Breast epithelium (tissue), 4 donors: ENCODE measurements at regions not wholly inside any gene's neighbourhood (a gene's known extent, or its start where the extent isn't known, plus 50 kb on each side); places are given as distances from the start of the nearest gene placed in this dataset.

ENCODE experiments used
- DNase-seq, 2 donors: peaks; one replicate each; pipeline ENCODE4 v3.0.0-alpha.2; 2019; ENCODE audit warnings: low spot score in 2 of 2
- H3K27ac ChIP-seq, 2 donors: fragments of 200-600 bp; sonication (generic) in 1 of 2; one replicate each; pipeline ENCODE4 v1.5.1; 2016 to 2019; ENCODE audit warnings: mild to moderate bottlenecking in 1 of 2
- H3K27me3 ChIP-seq, 2 donors: fragments of 200-600 bp; sonication (generic) in 1 of 2; one replicate each; pipeline versions ENCODE4 v1.5.1 to v1.6.0; 2017 to 2019; ENCODE audit warnings: control low read depth in 1 of 2, mild to moderate bottlenecking in 1 of 2
- H3K36me3 ChIP-seq: fragments of 200-600 bp; one replicate; pipeline ENCODE4 v1.5.1; 2019
- H3K4me1 ChIP-seq, 2 donors: fragments of 200-600 bp; sonication (generic); one replicate each; pipeline ENCODE4 v1.5.1; 2016 to 2019; ENCODE audit warnings: control low read depth in 1 of 2
- H3K4me3 ChIP-seq, 3 donors: fragments of 200-600 bp; sonication (generic); 1 replicate in 2 of 3; 2 replicates in 1 of 3; pipeline ENCODE4 v1.5.1; 2016 to 2019; ENCODE audit warnings: mild to moderate bottlenecking in 3 of 3, moderate library complexity in 2 of 3
- H3K9me3 ChIP-seq, 2 donors: fragments of 200-600 bp; sonication (generic) in 1 of 2; one replicate each; pipeline ENCODE4 v1.5.1; 2016 to 2019; ENCODE audit warnings: control low read depth in 1 of 2
- POLR2A ChIP-seq: fragments of 450-650 bp; IDR thresholded peaks from one replicate; pipeline ENCODE4 v1.6.1; 2016; ENCODE audit warnings: antibody characterized with exemption, mild to moderate bottlenecking, moderate library complexity
- POLR2AphosphoS5 ChIP-seq, 3 donors: sonication (generic); formaldehyde crosslinking; IDR thresholded peaks; one replicate each; pipeline ENCODE4 v1.6.1; 2017; ENCODE audit warnings: antibody characterized with exemption in 3 of 3
- intact Hi-C: fragments of 100-400 bp; cut with DNase I; formaldehyde crosslinking; loops from one replicate; pipeline ENCODE4 v1.15.1; 2023; ENCODE audit warnings: low total_unique reads
- TF ChIP-seq, protein P1 (sequence below), 3 donors: fragments of 450-650 bp; IDR thresholded peaks; one replicate each; pipeline ENCODE4 v1.5.1; 2016 to 2017; ENCODE audit warnings: antibody characterized with exemption in 3 of 3, mild to moderate bottlenecking in 3 of 3, moderate library complexity in 3 of 3

DNA sequence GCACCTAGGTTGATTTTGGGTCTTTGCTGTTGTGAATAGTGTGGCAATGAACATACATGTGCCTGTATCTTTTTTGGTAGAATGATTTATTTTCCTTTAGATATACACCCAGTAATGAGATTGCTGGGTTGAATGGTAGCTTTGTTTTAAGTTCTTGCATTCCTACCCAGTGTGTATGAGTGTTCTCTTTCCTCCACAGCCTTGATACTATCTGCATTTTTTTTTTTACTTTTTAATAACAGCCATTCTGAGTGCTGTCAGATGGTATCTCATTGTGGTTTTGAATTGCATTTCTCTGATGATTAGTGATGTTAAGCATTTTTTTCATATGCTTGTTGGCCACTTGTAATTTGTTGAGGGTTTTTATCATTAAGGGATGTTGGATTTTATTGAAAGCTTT lies 351.8 kb upstream of the GNPDA2 start:
- Histone ChIP-seq H3K4me3 (no peak overlapping the region), H3K36me3 (no peaks in the 10 kb centered on the region), H3K27ac (no peak overlapping the region), H3K4me1 (no peaks in the 10 kb centered on the region), H3K27me3 (no peaks in the 10 kb centered on the region), H3K9me3 (peaks cover 0 to 13% of the 10 kb centered on the region in 2 donors)
- TF ChIP-seq, protein P1, sequence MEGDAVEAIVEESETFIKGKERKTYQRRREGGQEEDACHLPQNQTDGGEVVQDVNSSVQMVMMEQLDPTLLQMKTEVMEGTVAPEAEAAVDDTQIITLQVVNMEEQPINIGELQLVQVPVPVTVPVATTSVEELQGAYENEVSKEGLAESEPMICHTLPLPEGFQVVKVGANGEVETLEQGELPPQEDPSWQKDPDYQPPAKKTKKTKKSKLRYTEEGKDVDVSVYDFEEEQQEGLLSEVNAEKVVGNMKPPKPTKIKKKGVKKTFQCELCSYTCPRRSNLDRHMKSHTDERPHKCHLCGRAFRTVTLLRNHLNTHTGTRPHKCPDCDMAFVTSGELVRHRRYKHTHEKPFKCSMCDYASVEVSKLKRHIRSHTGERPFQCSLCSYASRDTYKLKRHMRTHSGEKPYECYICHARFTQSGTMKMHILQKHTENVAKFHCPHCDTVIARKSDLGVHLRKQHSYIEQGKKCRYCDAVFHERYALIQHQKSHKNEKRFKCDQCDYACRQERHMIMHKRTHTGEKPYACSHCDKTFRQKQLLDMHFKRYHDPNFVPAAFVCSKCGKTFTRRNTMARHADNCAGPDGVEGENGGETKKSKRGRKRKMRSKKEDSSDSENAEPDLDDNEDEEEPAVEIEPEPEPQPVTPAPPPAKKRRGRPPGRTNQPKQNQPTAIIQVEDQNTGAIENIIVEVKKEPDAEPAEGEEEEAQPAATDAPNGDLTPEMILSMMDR (IDR thresholded peaks at IDR 0.05) = no peak
- TF ChIP-seq POLR2A = no peak
- no peak for TF ChIP-seq POLR2AphosphoS5 (IDR thresholded peaks at IDR 0.05)
- intact Hi-C loops = no loop called here
- no peak for DNase-seq

DNA sequence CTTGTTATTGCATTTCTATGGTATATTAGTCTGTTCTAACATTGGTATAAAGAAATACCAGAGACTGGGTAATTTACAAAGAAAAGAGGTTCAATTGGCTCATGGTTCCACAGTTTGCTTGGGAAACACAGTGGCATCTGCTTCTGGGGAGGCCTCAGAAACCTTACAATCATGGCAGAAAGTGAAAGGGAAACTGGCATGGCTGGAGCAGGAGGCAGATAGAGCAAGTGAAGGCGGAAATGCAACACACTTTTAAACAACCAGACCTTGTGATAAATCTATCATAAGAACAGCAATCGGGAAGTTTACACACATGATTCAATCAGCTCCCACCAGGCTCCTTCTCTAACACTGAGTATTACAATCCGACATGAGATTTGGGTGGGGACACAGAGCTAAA lies 346.6 kb upstream of the GNPDA2 start:
- no peak for TF ChIP-seq POLR2A
- TF ChIP-seq, protein P1 (IDR thresholded peaks at IDR 0.05) = no peak
- no peaks in the 10 kb centered on the region for H3K9me3 ChIP-seq
- H3K36me3 ChIP-seq = no peaks in the 10 kb centered on the region
- H3K4me1 ChIP-seq = no peaks in the 10 kb centered on the region
- H3K27me3 ChIP-seq = no peaks in the 10 kb centered on the region
- DNase-seq = no peak
- H3K27ac ChIP-seq = no peak overlapping the region
- H3K4me3 ChIP-seq = no peak overlapping the region
- intact Hi-C loops = no loop called here

DNA sequence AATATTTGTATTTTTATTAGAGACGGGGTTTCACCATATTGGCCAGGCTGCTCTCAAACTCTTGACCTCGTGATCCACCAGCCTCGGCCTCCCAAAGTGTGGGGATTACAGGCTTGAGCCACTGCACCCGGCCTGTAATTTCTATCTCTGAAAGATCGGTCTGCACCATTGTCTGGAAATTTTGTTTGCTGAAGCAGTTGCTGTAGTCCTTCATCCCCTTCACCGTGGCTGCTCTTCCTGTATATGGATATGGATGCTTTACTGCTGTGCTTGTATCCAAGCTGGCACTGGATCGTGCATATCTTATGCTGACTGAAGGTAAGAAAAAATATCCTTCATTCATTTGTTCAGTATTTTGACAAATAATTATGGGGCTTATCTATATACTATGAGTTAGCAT lies 338.4 kb upstream of the GNPDA2 start:
- DNase-seq = no peak
- TF ChIP-seq POLR2A = no peak
- no peak for TF ChIP-seq POLR2AphosphoS5 (IDR thresholded peaks at IDR 0.05)
- TF ChIP-seq, protein P1 (IDR thresholded peaks at IDR 0.05) = no peak
- Histone ChIP-seq H3K4me1 (no peaks in the 10 kb centered on the region), H3K4me3 (no peak overlapping the region), H3K9me3 (no peaks in the 10 kb centered on the region), H3K36me3 (no peaks in the 10 kb centered on the region), H3K27ac (no peak overlapping the region), H3K27me3 (no peaks in the 10 kb centered on the region)
- intact Hi-C loops = no loop called here

DNA sequence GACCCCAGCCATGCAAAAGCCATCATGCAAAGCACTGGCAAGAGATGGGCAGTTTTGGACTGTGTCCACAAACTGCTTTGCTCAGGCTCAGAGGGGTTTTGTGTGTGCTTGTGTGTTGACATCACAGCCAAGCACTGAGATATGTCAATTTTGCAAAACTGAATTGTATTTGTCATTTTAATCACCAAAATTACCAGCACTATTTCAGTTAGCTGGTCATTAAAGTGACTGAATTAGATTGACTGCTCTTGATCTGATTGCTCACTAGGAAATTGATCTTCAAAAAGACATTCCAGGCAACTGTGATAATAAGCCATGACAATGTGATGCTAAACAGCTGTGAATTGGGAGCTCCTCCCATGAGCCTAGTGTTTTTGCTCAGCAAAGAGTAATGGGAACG lies 337.3 kb upstream of the GNPDA2 start:
- TF ChIP-seq, protein P1 (IDR thresholded peaks at IDR 0.05) = no peak
- no peak for TF ChIP-seq POLR2A
- no peak for TF ChIP-seq POLR2AphosphoS5 (IDR thresholded peaks at IDR 0.05)
- Histone ChIP-seq H3K27ac (no peak overlapping the region), H3K4me1 (no peaks in the 10 kb centered on the region), H3K4me3 (no peak overlapping the region), H3K27me3 (no peaks in the 10 kb centered on the region), H3K36me3 (no peaks in the 10 kb centered on the region), H3K9me3 (no peaks in the 10 kb centered on the region)
- no peak for DNase-seq
- intact Hi-C loops = no loop called here

DNA sequence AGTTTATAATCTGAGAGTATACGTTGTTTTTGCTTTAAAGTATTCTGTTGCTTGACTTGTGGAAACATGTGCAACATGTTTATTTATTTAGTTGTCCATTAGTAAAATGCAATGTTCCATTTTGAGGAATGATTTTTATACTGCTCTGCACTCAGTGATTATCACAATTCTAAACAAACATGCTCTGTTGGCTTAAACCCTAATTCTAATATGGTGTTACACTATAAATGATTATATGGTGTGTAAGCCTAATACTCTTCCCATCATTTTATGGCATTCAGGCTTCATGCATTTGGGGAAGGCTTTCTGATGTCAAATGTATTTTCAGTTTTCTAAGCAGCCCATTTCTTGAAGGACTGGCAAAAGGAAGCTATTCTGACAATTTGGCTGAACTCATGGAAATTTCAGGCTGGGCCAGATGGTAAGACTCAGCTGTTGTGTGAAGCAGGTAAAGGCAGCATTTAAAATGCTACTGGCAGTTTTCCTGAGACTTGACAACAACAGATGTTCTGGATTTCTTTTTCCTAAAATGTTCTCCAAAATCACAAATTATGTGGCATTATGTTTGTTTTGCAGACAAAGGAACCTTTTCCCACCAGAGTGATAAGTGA lies 336.7 kb upstream of the GNPDA2 start:
- Histone ChIP-seq H3K4me1 (no peaks in the 10 kb centered on the region), H3K9me3 (no peaks in the 10 kb centered on the region), H3K36me3 (no peaks in the 10 kb centered on the region), H3K4me3 (no peak overlapping the region), H3K27ac (no peak overlapping the region), H3K27me3 (no peaks in the 10 kb centered on the region)
- no peak for DNase-seq
- intact Hi-C loops = no loop called here
- no peak for TF ChIP-seq POLR2AphosphoS5 (IDR thresholded peaks at IDR 0.05)
- no peak for TF ChIP-seq POLR2A

DNA sequence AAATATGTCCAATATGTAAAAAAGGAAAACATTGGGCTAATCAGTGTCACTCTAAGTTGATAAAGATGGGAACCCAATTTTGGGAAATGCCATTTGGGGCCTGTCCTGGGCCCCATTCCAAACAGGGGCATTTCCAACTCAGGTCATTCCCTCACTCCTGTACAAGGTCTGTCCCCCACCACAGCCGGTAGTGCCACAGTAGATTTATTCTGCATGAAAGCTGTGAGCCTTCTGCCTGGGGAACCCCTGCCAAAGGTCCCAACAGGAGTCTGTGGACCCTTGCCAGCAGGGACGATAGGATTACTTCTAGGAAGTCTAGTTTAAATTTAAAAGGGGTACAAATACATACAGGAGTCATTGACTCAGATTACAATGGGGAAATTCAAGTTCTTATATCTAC lies 317.6 kb upstream of the GNPDA2 start:
- intact Hi-C loops = no loop called here
- H3K4me1 ChIP-seq = no peaks in the 10 kb centered on the region
- no peak overlapping the region for H3K27ac ChIP-seq
- H3K27me3 ChIP-seq = no peaks in the 10 kb centered on the region
- H3K9me3 ChIP-seq = peaks cover 12 to 14% of the 10 kb centered on the region in 2 donors
- H3K4me3 ChIP-seq = no peak overlapping the region
- no peaks in the 10 kb centered on the region for H3K36me3 ChIP-seq
- TF ChIP-seq, protein P1 (IDR thresholded peaks at IDR 0.05) = no peak
- TF ChIP-seq POLR2AphosphoS5 (IDR thresholded peaks at IDR 0.05) (no peak), POLR2A (no peak)
- no peak for DNase-seq
